ENCODE measurements at regions not wholly inside any gene's neighbourhood (a gene's known extent, or its start where the extent isn't known, plus 50 kb on each side); places are given as distances from the start of the nearest gene placed in this dataset.

- DNase-seq, result no peak
- TF ChIP-seq POLR2A (IDR thresholded peaks at IDR 0.05; ENCODE audit: low read length) (no peak), GATA1 (IDR thresholded peaks at IDR 0.05; ENCODE audit: low read depth, low read length) (no peak)
These were observed 99.2 kb upstream of the TBX3 start for GRCh38 chr12:114783089-114783618.

- TF ChIP-seq POLR2A (IDR thresholded peaks at IDR 0.05; ENCODE audit: low read length) (no peak), GATA1 (IDR thresholded peaks at IDR 0.05; ENCODE audit: low read depth, low read length) (no peak)
- no peak for DNase-seq
These were observed 96.9 kb upstream of the TBX3 start for GRCh38 chr12:114780746-114781399.

GRCh38 chr12:114779647-114780046 lies 95.7 kb upstream of the TBX3 start:
- DNase-seq, result no peak
- TF ChIP-seq POLR2A (IDR thresholded peaks at IDR 0.05; ENCODE audit: low read length) (no peak), GATA1 (IDR thresholded peaks at IDR 0.05; ENCODE audit: low read depth, low read length) (no peak)

GRCh38 chr12:114779186-114779585 lies 95.2 kb upstream of the TBX3 start:
- TF ChIP-seq POLR2A (IDR thresholded peaks at IDR 0.05; ENCODE audit: low read length) (no peak), GATA1 (IDR thresholded peaks at IDR 0.05; ENCODE audit: low read depth, low read length) (no peak)
- DNase-seq, result no peak

- DNase-seq, result no peak
- TF ChIP-seq POLR2A (IDR thresholded peaks at IDR 0.05; ENCODE audit: low read length) (no peak), GATA1 (IDR thresholded peaks at IDR 0.05; ENCODE audit: low read depth, low read length) (no peak)
These were observed 92.9 kb upstream of the TBX3 start for GRCh38 chr12:114776731-114777442.

GRCh38 chr12:114774699-114775098 lies 90.7 kb upstream of the TBX3 start:
- TF ChIP-seq GATA1 (IDR thresholded peaks at IDR 0.05; ENCODE audit: low read depth, low read length) (no peak), POLR2A (IDR thresholded peaks at IDR 0.05; ENCODE audit: low read length) (no peak)
- DNase-seq, result no peak

GRCh38 chr12:114774197-114774596 lies 90.2 kb upstream of the TBX3 start:
- TF ChIP-seq GATA1 (IDR thresholded peaks at IDR 0.05; ENCODE audit: low read depth, low read length) (no peak), POLR2A (IDR thresholded peaks at IDR 0.05; ENCODE audit: low read length) (no peak)
- no peak for DNase-seq

GRCh38 chr12:114770323-114770722 lies 86.3 kb upstream of the TBX3 start:
- no peak for DNase-seq
- TF ChIP-seq GATA1 (IDR thresholded peaks at IDR 0.05; ENCODE audit: low read depth, low read length) (no peak), POLR2A (IDR thresholded peaks at IDR 0.05; ENCODE audit: low read length) (no peak)

- no peak for DNase-seq
- no peak for TF ChIP-seq GATA1 (IDR thresholded peaks at IDR 0.05; ENCODE audit: low read depth, low read length)
- no peak for TF ChIP-seq POLR2A (IDR thresholded peaks at IDR 0.05; ENCODE audit: low read length)
These were observed 85.7 kb upstream of the TBX3 start for GRCh38 chr12:114769634-114770033.

- TF ChIP-seq GATA1 (IDR thresholded peaks at IDR 0.05; ENCODE audit: low read depth, low read length) (no peak), POLR2A (IDR thresholded peaks at IDR 0.05; ENCODE audit: low read length) (no peak)
- DNase-seq, result no peak
These were observed 84.1 kb upstream of the TBX3 start for GRCh38 chr12:114767906-114768722.

- DNase-seq, result no peak
- TF ChIP-seq POLR2A (IDR thresholded peaks at IDR 0.05; ENCODE audit: low read length) (no peak), GATA1 (IDR thresholded peaks at IDR 0.05; ENCODE audit: low read depth, low read length) (no peak)
These were observed 83.2 kb upstream of the TBX3 start for GRCh38 chr12:114767084-114767760.

GRCh38 chr12:114765960-114766691 lies 82.2 kb upstream of the TBX3 start:
- no peak for TF ChIP-seq GATA1 (IDR thresholded peaks at IDR 0.05; ENCODE audit: low read depth, low read length)
- no peak for TF ChIP-seq POLR2A (IDR thresholded peaks at IDR 0.05; ENCODE audit: low read length)
- DNase-seq, result no peak

GRCh38 chr12:114764510-114764909 lies 80.5 kb upstream of the TBX3 start:
- TF ChIP-seq GATA1 (IDR thresholded peaks at IDR 0.05; ENCODE audit: low read depth, low read length) (no peak), POLR2A (IDR thresholded peaks at IDR 0.05; ENCODE audit: low read length) (no peak)
- DNase-seq, result no peak

Measured in erythroblast (primary cell).